M059J (cell line): ENCODE measurements at regions not wholly inside any gene's neighbourhood (a gene's known extent, or its start where the extent isn't known, plus 50 kb on each side); places are given as distances from the start of the nearest gene placed in this dataset.
A peak's percentile ranks its signal among the peaks of the same experiment; 100 is the strongest.
"Not testable (repeated sequence)": the region's sequence is repeated elsewhere in the genome, so short reads cannot be mapped to it uniquely, and the experiment has no call there.

Source experiments
- DNase-seq: peaks from one replicate; pipeline ENCODE4 v3.0.0-alpha.2; 2012; ENCODE audit warnings: low read depth

DNA sequence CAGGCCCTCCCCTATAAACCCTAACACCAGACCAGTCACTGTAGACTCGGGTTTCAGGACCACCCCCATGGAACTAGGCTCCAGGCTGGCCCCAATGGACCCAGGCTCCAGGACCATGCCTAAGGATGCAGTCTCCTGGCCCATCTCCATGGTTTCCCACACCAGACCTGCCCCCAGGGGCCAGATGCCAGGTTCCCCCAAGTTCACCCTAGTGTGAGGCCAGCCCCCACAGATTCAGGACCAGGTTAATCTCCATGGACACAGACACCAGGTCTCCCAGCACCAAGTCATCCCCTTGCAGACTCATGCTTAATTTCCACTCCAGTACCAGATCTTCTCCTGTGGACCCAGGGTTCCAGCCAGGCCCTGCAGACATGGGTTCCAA, 103.8 kb upstream of the LANCL2 start:
- no peak for DNase-seq

DNA sequence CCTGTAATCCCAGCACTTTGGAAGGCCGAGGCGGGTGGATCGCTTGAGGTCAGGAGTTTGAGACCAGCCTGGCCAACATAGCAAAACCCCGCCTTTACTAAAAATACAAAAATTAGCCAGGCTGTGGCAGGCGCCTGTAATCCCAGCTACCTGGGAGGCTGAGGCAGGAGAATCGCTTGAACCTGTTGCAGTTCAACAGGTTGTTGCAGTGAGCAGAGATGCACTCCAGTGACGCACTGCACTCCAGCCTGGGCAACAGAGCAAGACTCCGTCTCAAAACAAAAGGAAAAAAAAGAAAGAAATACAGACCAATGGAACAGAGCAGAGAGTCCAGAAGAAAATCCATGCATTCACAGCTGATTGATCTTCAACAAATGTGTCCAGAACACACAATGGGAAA, 99.8 kb upstream of the LANCL2 start:
- not testable (repeated sequence) for DNase-seq

- DNase-seq, result peak; percentile 11
Observed at GRCh38 chr7:55265836-55266642, 99.1 kb upstream of the LANCL2 start.

GRCh38 chr7:55271069-55271626, 94.0 kb upstream of the LANCL2 start:
- DNase-seq, result peak; percentile 23

GRCh38 chr7:55271661-55272060, 93.5 kb upstream of the LANCL2 start:
- no peak for DNase-seq

GRCh38 chr7:55272328-55272727, 92.8 kb upstream of the LANCL2 start:
- DNase-seq, result no peak

- DNase-seq, result no peak
Observed at GRCh38 chr7:55273186-55273980, 91.8 kb upstream of the LANCL2 start.

DNA sequence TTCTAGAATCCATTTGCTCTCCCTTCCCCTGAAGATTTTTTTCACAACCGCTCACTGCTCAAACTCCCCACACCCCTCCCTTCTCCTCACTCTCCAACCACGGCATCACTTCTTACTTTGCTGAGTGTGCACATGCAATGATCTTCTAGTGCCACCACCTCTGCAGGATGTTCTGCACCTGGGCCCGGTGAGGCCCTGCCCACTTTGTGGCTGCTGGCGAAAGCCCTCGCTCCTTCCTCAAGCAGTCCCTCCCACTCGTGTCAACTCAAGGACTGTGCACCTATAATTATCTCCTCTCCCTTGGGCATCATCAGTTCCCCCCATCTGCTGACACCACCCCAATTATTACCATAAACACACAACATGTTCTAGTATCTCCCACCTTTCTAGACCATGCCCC, 91.0 kb upstream of the LANCL2 start:
- no peak for DNase-seq

GRCh38 chr7:55275291-55276200, 89.6 kb upstream of the LANCL2 start:
- DNase-seq, result no peak

- no peak for DNase-seq
Observed at GRCh38 chr7:55276572-55277295, 88.4 kb upstream of the LANCL2 start.

- no peak for DNase-seq
Observed at GRCh38 chr7:55277916-55278315, 87.2 kb upstream of the LANCL2 start.

DNA sequence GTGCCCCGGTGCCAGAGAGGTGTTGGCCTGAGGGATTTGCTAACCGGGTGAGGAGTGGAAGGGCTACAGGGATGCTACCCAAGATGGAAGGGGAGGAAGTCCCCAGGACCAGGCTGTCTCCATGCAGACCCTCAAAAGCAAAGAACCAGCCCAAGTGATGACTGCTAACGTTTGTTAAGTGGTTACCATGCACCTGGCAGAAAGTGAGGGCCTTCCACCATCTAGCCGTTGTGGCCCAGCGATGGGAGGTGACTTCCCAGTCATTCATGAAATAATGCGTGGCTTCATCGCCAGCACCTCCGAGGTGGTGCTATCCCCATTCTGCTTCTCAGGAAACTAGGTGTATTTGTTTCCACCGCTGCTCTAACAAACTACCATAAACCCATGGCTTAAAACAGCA, 86.8 kb upstream of the LANCL2 start:
- DNase-seq, result no peak

GRCh38 chr7:55279080-55279845, 85.9 kb upstream of the LANCL2 start:
- DNase-seq, result no peak

DNA sequence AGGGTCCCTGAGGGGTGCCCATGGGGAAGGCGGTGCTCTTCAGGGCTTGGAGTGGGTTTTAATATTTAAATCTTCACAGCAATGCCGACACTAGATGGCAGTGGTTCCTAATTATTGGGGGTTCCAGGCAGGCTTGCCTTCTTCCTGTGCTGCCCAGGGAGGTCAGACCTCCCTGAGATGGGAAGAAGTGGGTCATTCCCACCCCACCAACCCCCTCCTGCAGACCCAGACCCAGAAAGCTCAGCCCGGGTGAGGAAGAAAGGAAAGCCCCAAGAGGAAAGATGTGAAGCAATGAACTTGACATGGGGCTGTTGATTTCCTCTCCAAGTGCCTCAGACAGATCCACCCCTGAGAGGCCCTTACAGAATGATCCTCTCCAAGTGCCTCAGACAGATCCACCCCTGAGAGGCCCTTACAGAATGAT, 85.1 kb upstream of the LANCL2 start:
- DNase-seq, result peak; percentile 72

DNA sequence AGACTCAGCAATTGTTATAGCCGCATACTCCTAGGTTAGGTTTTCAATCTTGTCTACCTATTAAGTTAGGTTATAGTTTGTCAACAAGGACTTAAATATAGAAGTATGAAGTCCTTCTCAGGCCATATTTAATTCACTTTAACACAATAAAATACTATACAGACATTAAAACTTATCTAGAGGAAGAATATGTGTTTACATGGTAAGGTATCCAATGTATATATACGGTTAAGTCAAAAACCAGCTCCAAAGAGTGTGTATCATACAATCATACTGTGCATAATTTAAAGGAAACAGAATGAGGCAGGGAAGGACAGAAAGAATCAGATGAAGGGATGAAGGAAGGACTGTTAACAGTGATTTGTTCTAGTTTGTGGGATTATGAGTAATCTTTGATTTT, 79.5 kb upstream of the LANCL2 start:
- DNase-seq, result no peak

- no peak for DNase-seq
Observed at GRCh38 chr7:55286666-55287065, 78.5 kb upstream of the LANCL2 start.

- DNase-seq, result no peak
Observed at GRCh38 chr7:55288070-55288824, 76.9 kb upstream of the LANCL2 start.

GRCh38 chr7:55296070-55296469, 69.1 kb upstream of the LANCL2 start:
- DNase-seq, result no peak

DNA sequence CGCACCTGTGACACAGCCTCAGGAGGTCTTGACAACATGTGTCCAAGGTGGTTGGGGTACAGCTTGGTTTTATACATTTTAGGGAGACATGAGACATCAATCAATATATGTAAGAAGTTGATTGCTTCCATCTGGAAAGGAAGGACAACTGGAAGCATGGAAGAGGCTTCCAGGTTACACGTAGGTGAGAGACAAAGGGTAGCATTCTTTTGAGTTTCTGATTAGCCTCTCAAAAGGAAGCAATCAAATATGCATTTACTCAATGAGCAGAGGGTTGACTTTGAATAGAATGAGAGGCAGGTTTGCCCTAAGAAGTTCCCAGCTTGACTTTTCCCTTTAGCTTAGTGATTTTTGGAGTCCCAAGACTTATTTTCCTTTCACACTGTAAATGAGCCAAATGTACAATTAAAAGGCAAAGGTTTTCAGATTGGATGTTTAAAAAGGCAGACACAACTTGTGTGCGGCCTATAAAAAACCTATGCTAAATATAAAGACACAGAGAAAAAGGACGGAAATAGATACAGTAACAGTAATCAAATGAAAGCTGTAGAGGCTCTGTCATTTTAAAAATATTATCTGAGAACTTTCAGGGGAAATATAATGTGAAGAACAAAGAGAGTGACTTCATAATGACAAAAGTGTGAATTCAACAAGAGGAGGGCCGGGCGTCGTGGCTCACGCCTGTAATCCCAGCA, 65.7 kb upstream of the LANCL2 start:
- DNase-seq, result no peak
